ENCODE measurements at regions not wholly inside any gene's neighbourhood (a gene's known extent, or its start where the extent isn't known, plus 50 kb on each side); places are given as distances from the start of the nearest gene placed in this dataset.
"Not testable (repeated sequence)": the region's sequence is repeated elsewhere in the genome, so short reads cannot be mapped to it uniquely, and the experiment has no call there.

- no peak for DNase-seq
Observed at GRCh38 chr9:110068212-110068611, 139.7 kb downstream of the C9orf152 start.

DNA sequence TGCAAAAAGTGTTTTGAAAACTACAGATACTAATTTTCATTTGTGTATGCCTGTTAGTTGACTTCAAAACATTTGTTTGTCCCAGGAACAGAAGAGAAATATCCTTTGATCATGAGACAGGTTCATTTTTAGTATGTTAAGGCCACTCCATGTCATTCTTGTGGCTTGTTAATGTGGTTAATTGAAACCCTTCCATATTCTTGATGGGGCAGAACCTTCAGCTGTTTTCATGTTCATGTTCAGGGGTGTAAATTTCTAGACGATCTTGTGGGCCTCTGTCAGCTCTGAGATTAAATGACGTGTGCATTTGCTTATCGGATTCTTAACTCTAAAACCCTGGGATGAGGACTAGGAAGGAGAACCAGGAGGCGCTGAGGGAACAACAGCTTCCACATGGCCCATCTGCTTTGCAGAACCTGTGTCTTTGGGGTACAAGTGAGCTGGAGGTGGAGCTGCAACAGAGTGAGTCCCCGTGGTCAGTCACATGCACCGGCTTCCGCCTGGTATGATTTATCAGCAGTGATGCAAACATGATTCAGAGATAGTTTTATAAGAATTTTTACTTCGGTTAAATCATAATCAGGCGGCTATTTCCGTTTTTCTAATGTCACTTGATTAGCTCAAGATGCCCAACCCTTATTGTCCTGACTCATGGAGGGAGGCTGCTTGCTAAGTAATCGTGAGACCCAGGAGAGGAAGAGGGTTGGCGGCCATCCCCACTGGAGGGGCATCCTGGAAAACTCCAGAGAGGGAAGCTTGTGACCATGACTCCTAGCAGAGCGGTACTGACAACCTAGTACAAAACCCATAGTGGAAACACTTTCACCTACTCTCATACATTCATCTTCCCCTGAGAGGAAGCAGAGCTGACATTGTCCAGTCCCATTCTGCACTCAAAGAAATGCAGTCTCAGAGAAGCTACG lies 138.4 kb downstream of the C9orf152 start:
- no peak for DNase-seq

DNA sequence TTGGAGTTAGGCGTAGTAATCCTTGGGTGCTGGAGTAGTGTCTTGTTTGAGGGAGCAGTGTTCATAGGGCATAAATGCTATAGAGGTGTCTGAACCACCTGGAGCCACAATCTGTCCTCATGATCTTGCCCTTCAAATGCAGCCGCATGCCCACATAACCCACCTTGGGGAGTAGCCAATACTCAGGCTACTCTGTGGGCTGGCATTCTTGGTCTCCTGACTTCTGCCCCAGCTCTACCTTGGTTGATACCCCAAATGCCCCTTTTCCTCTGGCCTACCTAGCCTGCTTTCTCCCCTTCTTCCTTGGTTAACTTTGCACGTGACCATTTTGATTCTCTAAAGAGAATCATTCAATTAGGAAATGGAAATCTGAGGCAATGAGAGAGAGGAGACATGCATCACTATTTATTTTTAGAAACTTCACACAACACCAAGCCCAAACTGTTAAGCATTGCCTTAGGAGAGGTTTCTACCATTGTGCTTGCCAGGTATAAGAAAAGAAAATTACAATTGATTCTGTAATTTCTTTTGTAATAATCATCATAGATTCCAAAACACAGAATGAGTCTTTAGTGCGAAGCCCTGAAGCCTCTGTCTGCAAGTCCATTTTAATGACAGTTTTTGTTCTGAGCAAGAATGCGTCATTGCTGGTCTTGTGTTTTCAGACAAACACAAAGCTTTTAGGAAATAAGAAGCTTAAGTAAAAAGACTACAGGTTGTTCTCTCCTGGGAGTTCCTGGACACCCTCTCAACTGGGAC lies 135.2 kb downstream of the C9orf152 start:
- DNase-seq = no peak

DNA sequence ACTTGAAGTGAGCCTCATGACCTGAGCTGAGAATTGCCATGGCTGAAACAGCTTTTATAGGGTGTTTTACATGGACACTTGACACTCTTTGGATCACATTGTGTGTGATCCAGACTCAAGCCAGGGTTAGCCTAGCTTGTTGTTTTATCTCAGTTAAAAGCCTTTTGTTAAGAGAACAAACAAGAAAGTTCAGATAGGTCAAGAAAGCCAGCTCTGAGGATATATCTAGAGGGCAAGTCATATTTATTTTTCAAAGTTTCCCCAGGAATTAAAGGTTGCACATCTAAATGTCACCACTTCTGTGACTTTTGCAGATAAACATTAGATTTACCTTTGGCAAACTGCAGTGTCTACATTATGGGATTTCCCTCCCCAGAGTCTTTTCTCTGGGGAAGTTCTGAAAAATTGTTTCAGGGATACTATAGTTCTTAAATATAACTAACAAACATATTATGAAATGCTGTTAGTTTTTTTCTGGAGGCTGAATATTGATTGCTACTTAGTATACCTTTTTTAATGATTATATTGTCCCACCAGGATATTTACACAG lies 134.5 kb downstream of the C9orf152 start:
- DNase-seq = no peak

- no peak for DNase-seq
Observed at GRCh38 chr9:110076894-110077725, 130.8 kb downstream of the C9orf152 start.

GRCh38 chr9:110077925-110078324 lies 130.0 kb downstream of the C9orf152 start:
- no peak for DNase-seq

DNA sequence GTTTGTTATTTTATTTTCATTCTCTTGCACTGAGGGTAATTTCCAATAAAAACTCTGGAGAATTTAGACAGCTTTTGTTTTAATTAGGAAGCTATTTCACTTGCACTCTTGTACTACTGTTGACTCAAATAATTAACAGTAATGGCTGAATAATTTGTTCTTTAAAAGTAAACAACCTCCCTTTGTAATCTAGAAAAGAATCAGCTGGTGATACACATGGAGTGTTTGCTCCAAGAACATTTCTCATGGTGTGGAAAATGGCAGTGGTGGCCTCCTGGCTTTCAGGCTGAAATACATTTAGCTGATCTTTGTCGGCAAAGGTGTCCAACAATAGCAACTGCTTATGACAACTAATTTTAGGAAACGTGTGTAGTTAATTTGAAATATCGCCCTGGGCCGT lies 129.4 kb downstream of the C9orf152 start:
- DNase-seq = peak; percentile 81

DNA sequence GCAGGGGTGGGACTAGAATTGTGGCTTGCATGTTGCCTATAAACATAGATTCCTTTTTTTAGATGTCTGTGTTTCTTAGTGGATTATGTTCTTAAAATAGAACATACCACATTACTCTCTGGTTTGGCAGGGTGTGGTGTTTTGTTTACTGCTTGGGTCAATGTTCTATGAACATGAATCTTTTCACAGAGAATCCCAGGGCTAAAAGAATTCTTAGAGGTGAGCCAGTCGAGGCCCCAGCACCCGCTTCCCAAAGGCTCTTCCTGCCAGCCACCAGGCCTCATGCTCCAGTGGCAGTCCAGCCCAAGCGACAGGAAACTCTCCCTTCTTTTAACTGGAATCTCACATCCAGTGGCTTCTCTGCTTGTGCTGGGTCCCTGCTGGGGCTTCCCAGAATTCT lies 126.6 kb downstream of the C9orf152 start:
- no peak for DNase-seq

DNA sequence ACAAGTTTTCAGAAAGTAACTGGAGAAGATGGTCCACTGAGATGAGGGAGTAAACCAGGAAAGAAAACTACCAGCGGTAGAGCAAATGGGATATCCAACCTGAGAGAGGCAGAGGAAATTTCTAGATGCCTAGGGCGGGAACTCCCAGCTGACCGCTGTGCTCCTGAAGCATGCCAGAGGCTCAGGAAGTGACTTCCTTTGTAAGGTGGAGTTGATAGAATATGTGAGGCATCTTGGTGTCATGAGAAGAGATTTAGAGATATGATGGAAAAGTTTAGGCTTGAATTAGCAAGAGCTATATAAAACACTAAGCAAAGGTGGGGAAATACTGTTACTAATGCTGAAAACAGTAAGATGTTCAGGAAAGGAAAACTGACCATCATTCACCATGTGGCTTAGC lies 124.1 kb downstream of the C9orf152 start:
- no peak for DNase-seq

- DNase-seq = no peak
Observed at GRCh38 chr9:110086537-110086936, 121.4 kb downstream of the C9orf152 start.

DNA sequence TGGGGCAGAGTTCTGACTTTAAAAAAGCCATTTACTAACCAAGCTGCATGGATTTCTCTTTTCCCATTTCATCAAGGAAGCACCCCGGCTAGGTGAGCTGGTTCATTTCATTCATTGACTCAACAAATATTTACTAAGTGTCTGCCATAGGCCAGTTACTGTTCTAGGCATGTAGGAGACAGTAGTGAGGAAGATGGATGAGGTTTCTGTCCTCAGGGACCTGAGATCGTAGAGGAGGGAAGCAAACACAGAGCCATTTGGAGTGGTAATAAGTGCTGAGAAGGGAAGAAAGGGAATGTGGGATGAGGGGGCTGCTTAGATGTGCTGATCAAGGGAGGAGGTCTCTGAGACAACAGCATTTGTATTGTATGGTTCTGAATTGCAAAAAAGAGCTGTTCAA lies 120.4 kb downstream of the C9orf152 start:
- DNase-seq = no peak

GRCh38 chr9:110088099-110088498 lies 119.9 kb downstream of the C9orf152 start:
- DNase-seq = no peak

DNA sequence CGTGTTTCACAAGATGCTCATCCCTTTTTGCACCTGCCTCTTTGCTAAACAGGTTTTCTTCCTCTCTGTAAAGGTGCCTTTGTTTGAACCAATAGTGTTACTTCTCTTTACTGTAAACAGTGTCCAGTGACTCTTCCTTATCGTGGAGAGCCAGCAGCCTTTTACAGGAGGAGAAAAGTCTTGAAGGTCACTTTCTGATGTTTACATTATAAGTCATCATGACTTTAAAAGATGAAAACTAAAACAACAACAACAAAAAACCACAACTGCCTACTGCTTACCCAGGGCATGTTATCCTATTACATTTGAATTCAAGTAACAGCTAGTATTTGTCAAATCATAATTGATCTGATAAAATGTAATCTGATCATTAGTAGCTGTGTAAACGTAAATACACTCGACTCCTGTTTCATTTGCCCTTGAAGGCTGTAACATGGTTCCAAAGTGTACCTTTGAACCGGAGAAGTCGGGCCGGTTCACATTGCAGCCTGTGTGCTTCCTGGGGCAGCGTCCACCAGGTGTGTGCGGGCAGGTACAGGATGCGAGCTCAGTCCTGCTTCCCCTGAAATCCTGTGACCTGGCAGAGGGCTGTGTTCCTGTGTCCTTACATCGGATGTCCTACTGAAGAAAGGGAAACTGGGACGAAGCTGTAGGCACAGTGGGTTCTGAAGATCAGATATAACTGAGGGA lies 118.1 kb downstream of the C9orf152 start:
- peak; percentile 67 for DNase-seq

DNA sequence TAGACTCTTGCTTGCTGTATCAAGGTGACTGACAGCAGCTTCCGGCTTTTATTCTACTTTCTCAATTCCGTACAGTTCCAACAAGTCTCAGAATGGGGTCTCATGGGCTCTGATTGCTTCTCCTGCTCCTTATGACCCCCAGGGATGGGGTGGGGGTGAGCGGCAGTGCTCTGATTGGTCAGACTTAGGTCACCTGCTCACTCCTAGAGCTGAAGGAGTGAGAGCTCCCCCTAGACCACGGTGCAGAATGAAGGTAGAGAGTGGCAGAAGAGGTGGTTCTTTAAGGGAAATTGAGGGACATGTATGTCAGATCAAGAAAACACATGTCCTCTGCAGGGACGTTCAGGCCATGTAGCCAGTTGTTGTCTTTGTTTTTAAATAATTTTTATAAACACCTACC lies 115.2 kb downstream of the C9orf152 start:
- DNase-seq = no peak

DNA sequence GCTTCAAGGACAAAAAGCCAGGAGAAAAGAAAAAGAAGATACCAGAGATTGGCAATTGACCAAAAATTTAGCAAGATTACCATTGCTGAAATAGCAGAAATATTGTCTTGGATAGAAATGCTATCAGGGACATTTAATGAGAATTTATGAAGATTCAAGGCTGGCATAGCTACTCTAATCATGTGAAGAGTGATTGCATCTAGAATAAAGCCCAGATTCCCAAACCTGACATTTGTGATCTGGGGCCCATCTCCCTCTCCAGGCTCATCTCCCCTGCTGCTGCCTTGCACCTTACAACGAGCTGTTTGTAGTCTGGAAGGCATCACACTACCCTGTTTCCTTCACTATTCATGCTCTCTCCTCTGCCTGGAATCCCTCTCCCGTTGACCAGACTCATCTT lies 114.5 kb downstream of the C9orf152 start:
- DNase-seq = no peak

DNA sequence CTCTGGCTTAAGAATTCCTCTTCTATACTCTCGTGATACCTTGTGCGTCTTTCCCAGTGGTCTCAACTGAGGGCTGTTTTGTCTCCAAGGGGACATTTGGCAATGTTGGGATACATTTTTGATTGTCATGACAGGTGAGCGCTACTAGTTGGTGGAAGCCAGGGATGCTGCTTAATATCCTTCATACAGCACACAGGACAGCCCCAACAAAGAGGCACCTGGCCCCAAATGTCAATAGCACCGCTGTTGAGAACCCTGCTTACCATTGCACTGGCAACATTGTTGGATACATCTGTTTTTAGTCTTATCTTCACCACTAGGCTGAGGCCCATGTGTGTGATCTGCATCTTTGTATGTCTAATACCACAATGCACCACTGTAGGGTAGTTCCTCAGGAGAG lies 114.1 kb downstream of the C9orf152 start:
- DNase-seq = no peak

- DNase-seq = no peak
Observed at GRCh38 chr9:110095161-110095595, 112.8 kb downstream of the C9orf152 start.

DNA sequence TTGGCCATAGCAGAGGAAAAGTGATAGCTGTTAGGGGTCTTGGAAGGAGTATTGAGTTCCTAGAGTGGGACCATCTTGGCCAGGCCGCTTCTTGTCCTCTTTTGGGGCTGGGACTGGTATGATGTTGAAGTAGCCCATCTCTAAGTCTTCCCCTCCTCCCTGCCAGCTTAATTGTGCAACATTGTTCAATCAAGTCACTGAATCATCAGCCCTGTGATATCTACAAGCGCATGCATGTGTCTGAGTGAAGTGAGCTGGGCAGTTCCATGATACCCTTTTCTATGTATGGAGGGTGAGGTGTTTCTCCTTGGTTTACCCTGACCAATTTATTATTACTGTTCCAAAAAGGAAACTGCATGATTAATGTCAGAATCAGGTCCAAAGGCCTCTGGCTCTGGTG lies 112.2 kb downstream of the C9orf152 start:
- DNase-seq = no peak

- DNase-seq = not testable (repeated sequence)
Observed at GRCh38 chr9:110096674-110097073, 111.3 kb downstream of the C9orf152 start.

DNA sequence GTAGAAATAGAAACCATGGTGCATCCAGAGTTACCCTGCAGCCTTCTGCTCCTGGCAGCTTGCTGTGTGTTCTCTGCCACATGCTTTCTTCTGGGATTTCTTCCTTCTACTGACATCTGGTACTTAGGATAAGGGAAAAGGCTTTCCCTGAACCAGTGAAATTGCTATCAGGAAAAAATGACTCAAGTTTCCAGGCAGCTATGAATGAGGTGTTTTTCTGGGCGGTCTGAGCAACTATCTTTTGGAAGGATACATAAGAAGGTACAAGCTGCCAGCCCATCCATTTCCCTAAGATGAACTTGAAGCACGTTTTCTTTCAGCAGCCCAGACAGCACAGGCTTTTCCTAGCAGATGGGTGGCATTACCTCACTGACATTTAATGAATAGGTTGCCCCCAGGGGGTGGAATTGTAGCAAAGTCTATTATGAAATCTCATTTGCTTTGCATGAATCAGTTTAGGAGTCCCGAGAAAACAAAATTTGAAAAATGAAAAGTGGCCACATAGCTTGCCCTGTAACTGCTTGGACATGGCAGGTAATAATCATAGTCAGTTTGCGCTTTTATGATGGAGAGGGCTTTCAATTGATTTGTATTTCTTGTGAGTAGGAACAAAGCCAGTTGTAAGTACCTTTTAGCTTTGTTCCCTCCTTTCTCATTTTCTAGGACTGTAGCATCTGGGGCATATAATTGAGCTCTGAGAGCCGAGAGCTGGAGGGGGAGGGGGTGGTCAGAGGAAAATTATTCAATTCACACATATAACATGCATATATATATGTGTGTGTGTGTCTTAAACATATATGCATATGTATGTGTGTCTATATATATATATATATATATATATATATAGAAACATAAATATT lies 108.5 kb downstream of the C9orf152 start:
- peak; percentile 35 for DNase-seq

- DNase-seq = no peak
Observed at GRCh38 chr9:110101531-110102161, 106.3 kb downstream of the C9orf152 start.
